Stimulated activated memory B cell treated with anti-CD40 and anti-IgM and Interleukin-4, amounts not matched to agents 10 μg/mL and 1 μg/mL and 100 μg/mL, for 72 hours (primary cell): ENCODE measurements at regions not wholly inside any gene's neighbourhood (a gene's known extent, or its start where the extent isn't known, plus 50 kb on each side); places are given as distances from the start of the nearest gene placed in this dataset.

ENCODE experiments used
- ATAC-seq: fragments of 150-1000 bp; cut with Tn5 transposase; 2 replicates; pipeline ENCODE4 v1.10.0; 2021
- H3K27ac Mint-ChIP-seq: one replicate; pipeline ENCODE4 v1.8.0; 2022; ENCODE audit warnings: mild to moderate bottlenecking, mixed read lengths
- H3K27me3 Mint-ChIP-seq: one replicate; pipeline ENCODE4 v1.8.0; 2022; ENCODE audit warnings: mixed read lengths
- H3K36me3 Mint-ChIP-seq: one replicate; pipeline ENCODE4 v1.8.0; 2022; ENCODE audit warnings: mixed read lengths
- H3K4me1 Mint-ChIP-seq: one replicate; pipeline ENCODE4 v1.8.0; 2022; ENCODE audit warnings: mixed read lengths
- H3K4me3 Mint-ChIP-seq: one replicate; pipeline ENCODE4 v1.8.0; 2022; ENCODE audit warnings: mild to moderate bottlenecking, moderate library complexity, mixed read lengths
- H3K9me3 Mint-ChIP-seq: one replicate; pipeline ENCODE4 v1.8.0; 2022; ENCODE audit warnings: mixed read lengths

- Mint-ChIP-seq H3K9me3 (peaks cover 3% of the 10 kb centered on the region), H3K4me3 (no peak overlapping the region), H3K4me1 (no peaks in the 10 kb centered on the region), H3K36me3 (no peaks in the 10 kb centered on the region), H3K27me3 (no peaks in the 10 kb centered on the region), H3K27ac (no peak overlapping the region)
- ATAC-seq, result peak; percentile 37
These were observed 521.4 kb upstream of the JAG1 start for GRCh38 chr20:11195169-11195568.

- Mint-ChIP-seq H3K36me3 (no peaks in the 10 kb centered on the region), H3K9me3 (peaks cover 3% of the 10 kb centered on the region), H3K4me3 (no peak overlapping the region), H3K4me1 (no peaks in the 10 kb centered on the region), H3K27ac (no peak overlapping the region), H3K27me3 (no peaks in the 10 kb centered on the region)
- ATAC-seq, result no peak
These were observed 522.2 kb upstream of the JAG1 start for GRCh38 chr20:11195899-11196558.

DNA sequence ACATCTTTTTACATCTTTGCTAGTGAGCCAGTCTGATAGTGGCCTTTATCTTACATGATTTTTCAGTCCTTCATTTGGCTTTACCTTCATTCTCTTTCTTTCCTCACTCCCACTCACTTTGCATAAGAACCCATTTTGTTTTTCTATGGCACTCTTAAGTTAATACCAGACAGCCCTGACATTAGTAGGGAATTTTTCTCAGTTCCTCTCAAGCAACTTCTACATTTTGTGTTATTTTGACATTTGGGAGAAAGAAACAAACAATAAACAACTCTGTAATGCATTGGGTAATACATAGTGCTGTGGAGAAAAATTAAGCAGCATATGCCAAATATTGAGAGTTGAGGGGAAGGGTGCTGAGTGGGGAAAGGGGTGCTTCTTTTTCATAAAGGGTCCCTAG, 524.1 kb upstream of the JAG1 start:
- Mint-ChIP-seq H3K9me3 (peaks cover 3% of the 10 kb centered on the region), H3K27me3 (no peaks in the 10 kb centered on the region), H3K4me1 (no peaks in the 10 kb centered on the region), H3K27ac (no peak overlapping the region), H3K36me3 (no peaks in the 10 kb centered on the region), H3K4me3 (no peak overlapping the region)
- ATAC-seq, result no peak

- Mint-ChIP-seq H3K36me3 (no peaks in the 10 kb centered on the region), H3K27me3 (no peaks in the 10 kb centered on the region), H3K4me1 (no peaks in the 10 kb centered on the region), H3K27ac (no peak overlapping the region), H3K4me3 (no peak overlapping the region), H3K9me3 (peaks cover 3% of the 10 kb centered on the region)
- no peak for ATAC-seq
These were observed 526.6 kb upstream of the JAG1 start for GRCh38 chr20:11200423-11200822.

DNA sequence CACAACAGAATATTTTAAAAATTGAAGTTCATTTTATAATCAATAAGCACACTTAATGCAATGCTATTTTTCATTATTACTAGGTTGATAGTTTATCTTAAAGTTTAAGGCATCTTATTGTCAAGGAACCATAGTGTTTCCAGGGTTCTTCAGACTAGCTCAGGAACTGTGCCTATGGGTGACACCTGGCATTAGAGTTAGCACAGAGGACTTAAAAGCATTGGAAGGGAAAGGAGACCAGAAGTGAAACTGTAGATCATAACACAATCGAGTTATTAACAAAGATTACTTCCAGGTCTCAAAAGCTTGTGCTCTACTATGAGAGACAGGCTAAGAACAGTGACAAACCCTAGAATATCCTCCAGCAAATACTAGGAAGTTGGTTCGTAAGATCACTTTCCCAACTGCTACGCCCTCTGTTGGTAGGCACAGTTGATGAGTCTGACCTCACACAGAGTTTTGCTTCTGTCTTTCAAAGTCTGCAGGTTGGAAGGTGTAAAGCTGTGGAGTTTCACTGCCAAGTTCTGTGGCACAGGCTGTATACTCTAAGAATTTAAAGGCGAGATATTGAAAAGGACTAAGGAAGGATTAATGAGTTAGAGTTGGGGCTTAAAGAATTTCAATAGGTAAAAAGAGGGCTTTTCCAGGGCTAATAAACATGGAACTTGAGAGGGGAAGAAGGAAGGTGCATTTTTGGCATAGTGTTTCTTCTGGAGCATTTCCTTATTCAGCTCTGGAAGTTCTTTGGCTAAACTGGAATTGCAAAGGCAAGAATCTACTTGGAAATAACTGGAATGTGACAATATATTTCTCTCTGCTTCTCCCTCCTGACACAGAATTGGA, 531.3 kb upstream of the JAG1 start:
- H3K4me3 Mint-ChIP-seq, result no peak overlapping the region
- H3K9me3 Mint-ChIP-seq, result no peaks in the 10 kb centered on the region
- no peak overlapping the region for H3K27ac Mint-ChIP-seq
- no peaks in the 10 kb centered on the region for H3K4me1 Mint-ChIP-seq
- no peaks in the 10 kb centered on the region for H3K27me3 Mint-ChIP-seq
- no peaks in the 10 kb centered on the region for H3K36me3 Mint-ChIP-seq
- ATAC-seq, result peak; percentile 53

- no peaks in the 10 kb centered on the region for H3K36me3 Mint-ChIP-seq
- no peaks in the 10 kb centered on the region for H3K4me1 Mint-ChIP-seq
- H3K4me3 Mint-ChIP-seq, result no peak overlapping the region
- no peaks in the 10 kb centered on the region for H3K9me3 Mint-ChIP-seq
- H3K27me3 Mint-ChIP-seq, result no peaks in the 10 kb centered on the region
- H3K27ac Mint-ChIP-seq, result no peak overlapping the region
- ATAC-seq, result no peak
These were observed 532.1 kb upstream of the JAG1 start for GRCh38 chr20:11205769-11206362.

DNA sequence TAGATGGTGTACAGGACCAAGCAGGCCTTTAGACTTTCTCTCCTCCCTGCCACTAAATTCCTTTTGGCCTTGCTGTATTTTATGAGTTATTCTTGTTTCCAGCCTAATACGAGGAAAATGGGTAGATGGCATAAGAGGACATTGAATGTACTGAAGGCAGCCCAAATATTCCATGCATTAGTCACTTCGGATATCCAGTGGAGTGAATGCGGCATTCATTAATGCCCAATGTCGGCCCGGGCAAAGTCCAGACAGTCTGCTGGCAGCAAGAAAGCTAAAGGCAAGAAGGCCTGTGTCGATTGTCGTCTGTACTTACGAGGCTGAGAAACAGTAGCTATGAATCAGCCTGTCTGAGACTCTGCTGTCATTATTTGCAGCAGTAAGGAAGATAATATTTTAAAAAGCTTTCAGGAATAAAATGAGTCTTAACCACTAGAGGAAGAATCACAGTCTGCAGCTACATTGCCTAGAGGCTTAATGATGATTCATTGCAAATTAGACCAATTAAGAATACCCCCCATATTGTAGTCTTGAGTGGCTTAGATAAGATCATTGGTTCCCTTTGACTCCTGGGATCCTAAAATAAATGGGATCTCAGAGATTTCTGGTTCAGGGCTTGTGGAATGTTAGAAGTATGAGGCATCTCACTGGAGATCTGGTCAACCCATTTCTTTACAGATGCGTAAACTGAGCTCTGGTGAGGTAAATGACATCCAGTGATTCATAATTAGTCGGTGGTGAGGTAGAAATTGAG, 534.1 kb upstream of the JAG1 start:
- H3K4me3 Mint-ChIP-seq, result no peak overlapping the region
- H3K36me3 Mint-ChIP-seq, result no peaks in the 10 kb centered on the region
- H3K27ac Mint-ChIP-seq, result no peak overlapping the region
- H3K27me3 Mint-ChIP-seq, result no peaks in the 10 kb centered on the region
- H3K9me3 Mint-ChIP-seq, result no peaks in the 10 kb centered on the region
- no peak for ATAC-seq
- H3K4me1 Mint-ChIP-seq, result no peaks in the 10 kb centered on the region

- Mint-ChIP-seq H3K9me3 (no peaks in the 10 kb centered on the region), H3K4me1 (no peaks in the 10 kb centered on the region), H3K27ac (no peak overlapping the region), H3K4me3 (no peak overlapping the region), H3K36me3 (no peaks in the 10 kb centered on the region), H3K27me3 (no peaks in the 10 kb centered on the region)
- no peak for ATAC-seq
These were observed 536.8 kb upstream of the JAG1 start for GRCh38 chr20:11210611-11211010.

GRCh38 chr20:11212272-11212671, 538.5 kb upstream of the JAG1 start:
- H3K36me3 Mint-ChIP-seq, result no peaks in the 10 kb centered on the region
- ATAC-seq, result no peak
- H3K4me1 Mint-ChIP-seq, result no peaks in the 10 kb centered on the region
- no peaks in the 10 kb centered on the region for H3K9me3 Mint-ChIP-seq
- H3K27me3 Mint-ChIP-seq, result no peaks in the 10 kb centered on the region
- H3K4me3 Mint-ChIP-seq, result no peak overlapping the region
- H3K27ac Mint-ChIP-seq, result no peak overlapping the region

GRCh38 chr20:11212902-11213301, 539.1 kb upstream of the JAG1 start:
- no peaks in the 10 kb centered on the region for H3K27me3 Mint-ChIP-seq
- H3K4me1 Mint-ChIP-seq, result no peaks in the 10 kb centered on the region
- H3K9me3 Mint-ChIP-seq, result no peaks in the 10 kb centered on the region
- ATAC-seq, result no peak
- no peak overlapping the region for H3K4me3 Mint-ChIP-seq
- H3K36me3 Mint-ChIP-seq, result no peaks in the 10 kb centered on the region
- no peak overlapping the region for H3K27ac Mint-ChIP-seq

GRCh38 chr20:11214256-11214840, 540.5 kb upstream of the JAG1 start:
- no peak for ATAC-seq

GRCh38 chr20:11216451-11217314, 542.9 kb upstream of the JAG1 start:
- Mint-ChIP-seq H3K9me3 (no peaks in the 10 kb centered on the region), H3K27ac (no peak overlapping the region), H3K36me3 (no peaks in the 10 kb centered on the region), H3K4me1 (no peaks in the 10 kb centered on the region), H3K4me3 (no peak overlapping the region), H3K27me3 (no peaks in the 10 kb centered on the region)
- ATAC-seq, result no peak

More at GRCh38 chr20:11214256-11214840, 540.5 kb upstream of the JAG1 start:
- Mint-ChIP-seq H3K4me3 (no peak overlapping the region), H3K4me1 (no peaks in the 10 kb centered on the region), H3K9me3 (no peaks in the 10 kb centered on the region), H3K36me3 (no peaks in the 10 kb centered on the region), H3K27ac (no peak overlapping the region), H3K27me3 (no peaks in the 10 kb centered on the region)

DNA sequence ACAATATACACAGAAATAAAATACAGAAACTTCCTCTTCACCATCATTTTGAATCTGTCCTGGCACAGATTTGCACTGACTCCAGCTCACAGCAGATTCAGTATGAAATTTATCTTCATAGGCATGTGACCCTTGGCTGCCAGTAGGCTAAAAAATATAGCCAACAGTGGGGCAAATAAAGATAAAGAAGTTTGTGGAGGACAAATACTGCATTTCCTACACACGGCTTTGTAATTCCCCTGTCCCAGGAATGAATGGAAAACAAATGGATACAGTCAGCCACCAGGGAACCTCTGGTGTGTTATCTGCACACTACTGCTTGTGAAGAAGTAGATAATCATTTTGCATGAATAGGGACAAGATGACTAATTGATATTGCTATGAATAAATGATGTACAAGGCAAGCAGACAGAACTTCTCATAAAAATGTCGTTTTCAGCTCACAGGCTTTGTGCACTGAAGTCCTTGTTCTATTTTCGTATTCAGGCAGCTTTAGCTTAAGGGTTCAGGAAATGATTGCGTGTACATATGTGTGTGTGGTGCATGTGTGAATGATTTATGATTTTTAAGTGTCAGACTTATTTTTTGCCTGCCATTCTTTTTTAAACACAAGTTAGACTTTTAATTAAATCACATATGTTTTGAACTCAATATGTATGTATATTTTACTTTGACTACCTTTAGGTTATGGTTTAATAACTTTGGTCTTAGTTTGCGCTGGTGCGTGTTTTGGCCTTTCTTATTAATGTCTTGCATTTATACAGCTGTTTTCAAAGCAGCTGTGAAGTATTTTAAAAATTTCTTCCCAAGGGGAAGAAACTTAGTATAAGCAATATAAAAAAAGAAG, 543.8 kb upstream of the JAG1 start:
- no peaks in the 10 kb centered on the region for H3K9me3 Mint-ChIP-seq
- H3K36me3 Mint-ChIP-seq, result no peaks in the 10 kb centered on the region
- H3K4me3 Mint-ChIP-seq, result no peak overlapping the region
- ATAC-seq, result no peak
- H3K27ac Mint-ChIP-seq, result no peak overlapping the region
- no peaks in the 10 kb centered on the region for H3K27me3 Mint-ChIP-seq
- H3K4me1 Mint-ChIP-seq, result no peaks in the 10 kb centered on the region
